CD4-positive, alpha-beta T cell (primary cell): ENCODE measurements at regions not wholly inside any gene's neighbourhood (a gene's known extent, or its start where the extent isn't known, plus 50 kb on each side); places are given as distances from the start of the nearest gene placed in this dataset.

Source experiments
- ATAC-seq: fragments of 200-7000 bp; cut with Tn5 transposase; one replicate; pipeline ENCODE4 v1.10.0; 2022; ENCODE audit warnings: mild to moderate bottlenecking; ENCODE audit not compliant: poor library complexity
- CTCF ChIA-PET: fragments of 350-600 bp; sonication (Branson Sonifier 250); formaldehyde crosslinking; loops from one replicate; lab custom pipeline; 2021; ENCODE audit warnings: antibody characterized with exemption, inconsistent platforms; lab: Charles Lee
- POLR2A ChIA-PET: fragments of 350-600 bp; sonication (Branson Sonifier 250); formaldehyde crosslinking; loops from one replicate; lab custom pipeline; 2021; ENCODE audit warnings: antibody characterized with exemption, inconsistent platforms; lab: Charles Lee
- DNase-seq, 14 experiments: peaks; one replicate each; pipeline ENCODE4 v3.0.0-alpha.2; 2013 to 2020; ENCODE audit warnings: mixed read lengths in 2 of 14
- H3K27ac ChIP-seq, 2 donors: one replicate each; pipeline versions ENCODE4 v1.5.1 to v1.7.0; 2013; ENCODE audit warnings: low read length in 2 of 2, low read depth in 1 of 2, mild to moderate bottlenecking in 1 of 2
- H3K27me3 ChIP-seq, 2 experiments: 1 replicate in 1 of 2; 2 replicates in 1 of 2; pipeline versions ENCODE4 v1.6.1 to v1.7.0; 2013; ENCODE audit warnings: low read length in 2 of 2, control low read depth in 1 of 2, mild to moderate bottlenecking in 1 of 2, moderate library complexity in 1 of 2; ENCODE audit not compliant: insufficient read depth in 2 of 2, control insufficient read depth in 1 of 2
- H3K36me3 ChIP-seq: one replicate; pipeline ENCODE4 v1.6.1; 2013; ENCODE audit warnings: low read length, control low read depth; ENCODE audit not compliant: insufficient read depth
- H3K4me1 ChIP-seq: one replicate; pipeline ENCODE4 v1.6.1; 2013; ENCODE audit warnings: low read length, control low read depth; ENCODE audit not compliant: insufficient read depth
- H3K4me3 ChIP-seq: one replicate; pipeline ENCODE4 v1.5.1; 2013; ENCODE audit warnings: mild to moderate bottlenecking, low read length, moderate library complexity
- H3K9me3 ChIP-seq, 2 experiments: 1 replicate in 1 of 2; 2 replicates in 1 of 2; pipeline versions ENCODE4 v1.6.1 to v1.7.0; 2013; ENCODE audit warnings: low read length in 2 of 2, mild to moderate bottlenecking in 2 of 2, control low read depth in 1 of 2, moderate library complexity in 1 of 2; ENCODE audit not compliant: control insufficient read depth in 1 of 2, insufficient read depth in 1 of 2
- H3K27ac Mint-ChIP-seq: one replicate; pipeline ENCODE4 v1.8.0; 2020; ENCODE audit warnings: mixed read lengths
- H3K27me3 Mint-ChIP-seq: one replicate; pipeline ENCODE4 v1.8.0; 2021; ENCODE audit warnings: mixed read lengths
- H3K36me3 Mint-ChIP-seq: one replicate; pipeline ENCODE4 v1.8.0; 2021; ENCODE audit warnings: low read depth, mixed read lengths
- H3K4me1 Mint-ChIP-seq: one replicate; pipeline ENCODE4 v1.8.0; 2021; ENCODE audit warnings: low read depth, mixed read lengths
- H3K4me3 Mint-ChIP-seq: one replicate; pipeline ENCODE4 v1.8.0; 2020; ENCODE audit warnings: mild to moderate bottlenecking, mixed read lengths
- H3K9me3 Mint-ChIP-seq: one replicate; pipeline ENCODE4 v1.8.0; 2020; ENCODE audit warnings: mixed read lengths
- intact Hi-C, 2 experiments: fragments of 100-400 bp; cut with DNase I in 1 of 2; cut with micrococcal nuclease in 1 of 2; formaldehyde crosslinking; loops; one replicate each; pipeline versions ENCODE4 v1.15.1 to v1.9.0; 2023 to 2025; cut with DNase I, micrococcal nuclease
- TF ChIP-seq, protein P1 (sequence below): fragments of 200-600 bp; IDR thresholded peaks from one replicate; pipeline ENCODE4 v1.8.0; 2022; ENCODE audit warnings: antibody characterized with exemption, mild to moderate bottlenecking

GRCh38 chr5:109986726-109987125 lies 297.0 kb downstream of the MAN2A1 start:
- H3K4me3 Mint-ChIP-seq, result no peak overlapping the region
- intact Hi-C loops, result no loop called here
- no peaks in the 10 kb centered on the region for H3K4me1 ChIP-seq
- no peak for ATAC-seq
- no peaks in the 10 kb centered on the region for H3K27me3 Mint-ChIP-seq
- H3K4me3 ChIP-seq, result no peak overlapping the region
- H3K4me1 Mint-ChIP-seq, result no peaks in the 10 kb centered on the region
- TF ChIP-seq, protein P1, sequence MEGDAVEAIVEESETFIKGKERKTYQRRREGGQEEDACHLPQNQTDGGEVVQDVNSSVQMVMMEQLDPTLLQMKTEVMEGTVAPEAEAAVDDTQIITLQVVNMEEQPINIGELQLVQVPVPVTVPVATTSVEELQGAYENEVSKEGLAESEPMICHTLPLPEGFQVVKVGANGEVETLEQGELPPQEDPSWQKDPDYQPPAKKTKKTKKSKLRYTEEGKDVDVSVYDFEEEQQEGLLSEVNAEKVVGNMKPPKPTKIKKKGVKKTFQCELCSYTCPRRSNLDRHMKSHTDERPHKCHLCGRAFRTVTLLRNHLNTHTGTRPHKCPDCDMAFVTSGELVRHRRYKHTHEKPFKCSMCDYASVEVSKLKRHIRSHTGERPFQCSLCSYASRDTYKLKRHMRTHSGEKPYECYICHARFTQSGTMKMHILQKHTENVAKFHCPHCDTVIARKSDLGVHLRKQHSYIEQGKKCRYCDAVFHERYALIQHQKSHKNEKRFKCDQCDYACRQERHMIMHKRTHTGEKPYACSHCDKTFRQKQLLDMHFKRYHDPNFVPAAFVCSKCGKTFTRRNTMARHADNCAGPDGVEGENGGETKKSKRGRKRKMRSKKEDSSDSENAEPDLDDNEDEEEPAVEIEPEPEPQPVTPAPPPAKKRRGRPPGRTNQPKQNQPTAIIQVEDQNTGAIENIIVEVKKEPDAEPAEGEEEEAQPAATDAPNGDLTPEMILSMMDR, result no peak
- no peaks in the 10 kb centered on the region for H3K36me3 ChIP-seq
- no peak overlapping the region for H3K27ac Mint-ChIP-seq
- ChIA-PET CTCF (no interaction called here), POLR2A (no interaction called here)
- no peaks in the 10 kb centered on the region for H3K9me3 Mint-ChIP-seq
- no peaks in the 10 kb centered on the region for H3K27me3 ChIP-seq
- no peaks in the 10 kb centered on the region for H3K36me3 Mint-ChIP-seq
- H3K9me3 ChIP-seq, result no peaks in the 10 kb centered on the region
- H3K27ac ChIP-seq, result no peak overlapping the region
- no peak for DNase-seq

- Histone ChIP-seq H3K9me3 (no peaks in the 10 kb centered on the region), H3K27ac (no peak overlapping the region), H3K4me3 (no peak overlapping the region), H3K27me3 (no peaks in the 10 kb centered on the region), H3K4me1 (no peaks in the 10 kb centered on the region), H3K36me3 (no peaks in the 10 kb centered on the region)
- no peaks in the 10 kb centered on the region for H3K9me3 Mint-ChIP-seq
- no peaks in the 10 kb centered on the region for H3K36me3 Mint-ChIP-seq
- POLR2A ChIA-PET, result no interaction called here
- TF ChIP-seq, protein P1, result no peak
- H3K27ac Mint-ChIP-seq, result no peak overlapping the region
- no peak overlapping the region for H3K4me3 Mint-ChIP-seq
- H3K4me1 Mint-ChIP-seq, result no peaks in the 10 kb centered on the region
- CTCF ChIA-PET, result no interaction called here
- no peak for ATAC-seq
- intact Hi-C loops, result no loop called here
- H3K27me3 Mint-ChIP-seq, result no peaks in the 10 kb centered on the region
- no peak for DNase-seq
Measured at GRCh38 chr5:109987355-109987754, 297.6 kb downstream of the MAN2A1 start.

DNA sequence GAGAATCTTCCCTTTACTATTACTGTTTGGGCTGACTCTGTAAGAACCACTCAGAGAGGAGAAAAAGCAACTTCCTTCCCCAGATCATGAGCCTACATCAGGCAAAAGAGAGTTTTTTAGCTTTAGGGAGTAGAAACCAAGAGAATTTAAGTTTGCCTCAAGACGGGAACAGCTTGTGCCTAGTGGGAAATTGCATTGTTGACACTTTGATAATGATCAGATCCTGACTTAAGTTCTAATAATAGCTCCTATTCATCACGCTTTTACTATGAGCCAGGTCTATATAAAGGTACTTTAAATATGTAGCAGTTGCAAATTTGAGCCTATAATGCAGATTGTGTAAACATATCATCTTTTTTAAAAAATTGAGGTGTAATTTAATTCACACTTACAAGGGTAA lies 298.2 kb downstream of the MAN2A1 start:
- intact Hi-C loops, result no loop called here
- CTCF ChIA-PET, result no interaction called here
- Histone ChIP-seq H3K9me3 (no peaks in the 10 kb centered on the region), H3K4me3 (no peak overlapping the region), H3K36me3 (no peaks in the 10 kb centered on the region), H3K4me1 (no peaks in the 10 kb centered on the region), H3K27me3 (no peaks in the 10 kb centered on the region), H3K27ac (no peak overlapping the region)
- Mint-ChIP-seq H3K9me3 (no peaks in the 10 kb centered on the region), H3K27ac (no peak overlapping the region), H3K4me1 (no peaks in the 10 kb centered on the region), H3K27me3 (no peaks in the 10 kb centered on the region), H3K4me3 (no peak overlapping the region), H3K36me3 (no peaks in the 10 kb centered on the region)
- DNase-seq, result no peak
- ATAC-seq, result no peak
- TF ChIP-seq, protein P1, result no peak
- POLR2A ChIA-PET, result no interaction called here
